ENCODE measurements at regions not wholly inside any gene's neighbourhood (a gene's known extent, or its start where the extent isn't known, plus 50 kb on each side); places are given as distances from the start of the nearest gene placed in this dataset.

GRCh38 chr3:28903171-28903601 is 377.7 kb upstream of the RBMS3 start:
- no peak for DNase-seq (ENCODE audit: low spot score)

GRCh38 chr3:28905798-28906197 is 375.1 kb upstream of the RBMS3 start:
- no peak for DNase-seq (ENCODE audit: low spot score)

GRCh38 chr3:28906561-28907310 is 374.1 kb upstream of the RBMS3 start:
- no peak for DNase-seq (ENCODE audit: low spot score)

GRCh38 chr3:28907616-28908015 is 373.3 kb upstream of the RBMS3 start:
- no peak for DNase-seq (ENCODE audit: low spot score)

- no peak for DNase-seq (ENCODE audit: low spot score)
Observed at GRCh38 chr3:28912120-28912885, 368.6 kb upstream of the RBMS3 start.

DNA sequence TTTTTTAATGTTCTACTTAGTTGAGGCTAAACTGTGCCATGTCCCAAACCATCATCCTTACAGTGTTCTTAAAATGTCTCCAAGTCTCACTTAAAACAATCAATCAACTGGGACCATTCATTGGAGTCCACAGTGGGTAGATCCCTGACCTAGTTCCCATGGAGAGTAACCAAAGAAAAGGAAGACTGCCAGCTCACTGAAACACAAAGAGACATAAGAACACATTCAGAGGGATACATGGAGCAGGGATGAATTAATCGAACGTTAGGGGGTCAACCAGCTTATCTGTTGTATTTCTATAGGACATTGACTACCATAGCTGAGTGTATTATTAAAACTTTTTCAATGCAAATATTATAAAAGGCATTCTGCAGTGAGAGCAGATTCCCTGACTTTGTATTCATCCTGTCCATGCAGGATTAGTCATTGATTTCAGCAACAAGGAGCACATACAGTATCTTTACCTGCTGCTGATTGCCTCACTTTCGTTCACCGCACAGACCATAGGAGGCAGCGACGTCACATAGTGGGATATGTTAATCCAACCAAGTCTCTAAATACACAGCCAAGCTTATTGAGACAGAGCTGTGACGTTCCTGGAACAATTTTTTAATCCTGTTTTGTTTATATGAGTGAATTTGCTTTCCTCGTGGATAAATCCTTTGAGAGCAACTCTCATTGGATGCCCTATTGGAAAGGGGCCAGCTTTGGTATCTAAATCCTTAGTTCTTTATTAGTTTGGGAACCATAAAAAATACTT is 364.9 kb upstream of the RBMS3 start:
- no peak for DNase-seq (ENCODE audit: low spot score)

- no peak for DNase-seq (ENCODE audit: low spot score)
Observed at GRCh38 chr3:28916713-28917499, 364.0 kb upstream of the RBMS3 start.

DNA sequence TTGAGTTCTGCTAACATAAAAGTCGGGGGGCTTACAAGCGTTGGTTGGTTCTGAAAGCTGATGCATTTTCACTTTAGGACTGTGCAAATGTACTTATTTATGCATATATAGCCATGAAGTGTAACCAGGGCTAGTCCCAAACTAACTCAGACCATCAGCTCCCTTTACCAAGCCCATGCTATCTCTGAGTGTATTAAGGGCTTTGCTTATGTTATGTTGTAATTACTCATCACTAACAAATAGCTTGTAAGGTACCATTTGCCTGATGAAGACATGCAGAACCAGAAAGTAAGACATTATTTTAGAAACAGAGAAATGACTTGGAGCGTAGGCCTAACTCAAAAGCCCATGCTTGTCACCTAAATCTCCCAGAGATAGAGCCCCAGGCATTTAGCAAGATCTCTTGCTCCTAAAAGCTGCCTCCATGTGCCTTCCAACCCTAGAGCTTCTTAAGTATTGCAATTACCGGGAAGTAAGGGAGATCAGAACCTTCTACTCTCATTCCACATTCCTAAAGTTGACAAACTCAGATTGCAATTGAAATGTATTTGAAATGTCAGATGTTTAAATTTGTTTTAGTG is 362.9 kb upstream of the RBMS3 start:
- DNase-seq (ENCODE audit: low spot score): no peak

GRCh38 chr3:28922376-28922775 is 358.5 kb upstream of the RBMS3 start:
- no peak for DNase-seq (ENCODE audit: low spot score)

DNA sequence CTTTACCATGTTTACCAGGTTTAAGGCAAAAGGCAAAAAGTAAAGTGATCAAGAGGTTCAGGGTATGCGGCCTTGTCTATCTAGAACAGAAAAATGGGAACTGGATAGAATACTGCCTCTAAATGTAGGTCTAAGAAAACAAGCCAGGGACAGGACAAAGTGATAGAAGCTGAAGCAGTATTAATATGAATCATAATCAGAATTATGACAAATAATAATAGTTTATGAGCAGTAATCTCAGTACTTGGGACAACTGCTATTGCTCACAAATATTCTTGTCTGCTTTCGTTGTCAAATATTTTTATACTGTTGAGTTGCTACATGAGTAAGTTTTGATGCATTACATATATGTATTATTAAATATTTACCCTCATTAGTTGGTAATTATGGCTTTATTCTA is 356.9 kb upstream of the RBMS3 start:
- no peak for DNase-seq (ENCODE audit: low spot score)

DNA sequence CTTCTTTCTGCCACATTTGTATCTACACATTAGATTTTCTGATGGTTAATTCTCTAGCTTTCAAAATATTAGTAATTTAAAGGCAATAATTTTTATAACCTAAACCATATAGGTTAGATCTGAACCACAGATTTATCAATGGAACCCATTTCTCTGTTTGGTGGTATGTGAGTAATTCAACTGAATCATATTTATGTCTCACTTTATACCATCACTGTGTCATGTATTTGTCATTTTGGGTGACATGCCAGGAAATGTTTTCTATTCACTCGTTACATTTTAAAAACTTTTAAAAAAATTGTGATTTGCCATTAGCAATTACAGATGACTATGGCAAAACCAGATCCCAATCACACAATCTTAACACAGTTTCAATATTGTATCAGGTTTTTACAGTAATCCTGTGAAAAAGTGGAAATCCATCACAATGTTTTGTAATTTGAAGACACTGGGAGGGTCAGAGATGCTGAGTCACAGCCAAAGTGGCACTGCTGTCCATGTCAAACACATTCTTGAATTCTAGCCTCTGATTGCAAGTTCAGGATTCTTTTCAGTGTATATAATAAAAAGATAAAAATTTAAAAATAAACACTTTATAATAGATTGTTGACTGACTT is 356.0 kb upstream of the RBMS3 start:
- DNase-seq (ENCODE audit: low spot score): no peak

- no peak for DNase-seq (ENCODE audit: low spot score)
Observed at GRCh38 chr3:28933337-28933736, 347.5 kb upstream of the RBMS3 start.

DNA sequence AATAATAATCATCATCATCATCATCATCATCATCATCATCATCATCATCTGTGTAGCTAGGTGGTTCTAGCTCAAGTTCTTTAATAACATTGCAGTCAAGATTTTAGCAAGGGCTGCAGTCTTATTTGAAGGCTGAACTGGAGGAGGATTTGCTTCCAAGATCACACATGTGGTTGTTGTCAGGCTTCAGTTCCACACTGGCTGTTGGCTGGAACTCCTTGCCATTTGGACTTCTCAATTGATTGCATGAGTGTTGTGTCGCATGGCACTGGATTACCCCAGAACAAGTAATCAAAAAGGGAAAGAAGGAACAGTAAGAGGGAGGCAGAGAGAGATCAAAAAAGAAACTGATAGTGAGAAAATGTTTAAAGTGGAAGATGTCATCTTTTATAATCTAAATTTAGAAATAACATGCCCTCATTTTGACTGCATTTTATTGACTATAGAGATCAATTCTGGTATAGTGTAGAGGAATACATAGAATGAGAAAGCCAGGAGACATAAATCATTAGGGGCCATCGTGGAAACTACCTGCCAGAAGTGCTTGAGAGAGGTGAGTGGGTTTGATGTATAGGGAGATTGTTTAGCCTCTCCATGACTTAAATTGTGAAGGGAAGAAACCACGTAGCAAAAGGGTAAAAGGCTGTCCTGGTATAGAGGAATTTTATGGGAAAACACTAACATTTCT is 346.6 kb upstream of the RBMS3 start:
- no peak for DNase-seq (ENCODE audit: low spot score)

DNA sequence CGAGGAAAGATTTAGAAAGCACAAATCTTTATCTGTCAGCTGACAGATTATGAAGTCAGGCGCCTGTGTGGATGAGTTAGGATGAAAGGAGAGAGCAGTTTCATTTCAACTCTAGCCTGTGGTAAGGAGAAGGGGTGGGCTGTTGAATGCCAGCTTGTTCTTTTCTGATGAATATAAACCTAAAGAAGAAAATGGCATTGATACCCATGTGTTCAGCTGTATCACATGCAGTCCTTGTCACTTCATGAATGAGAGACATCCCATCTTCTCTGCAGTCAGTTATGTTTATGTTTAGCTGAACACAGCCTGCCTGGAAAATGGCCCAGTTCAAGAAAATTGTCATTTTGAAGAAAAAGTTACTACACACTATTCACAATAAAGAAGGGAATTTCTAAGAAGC is 345.7 kb upstream of the RBMS3 start:
- DNase-seq (ENCODE audit: low spot score): no peak

DNA sequence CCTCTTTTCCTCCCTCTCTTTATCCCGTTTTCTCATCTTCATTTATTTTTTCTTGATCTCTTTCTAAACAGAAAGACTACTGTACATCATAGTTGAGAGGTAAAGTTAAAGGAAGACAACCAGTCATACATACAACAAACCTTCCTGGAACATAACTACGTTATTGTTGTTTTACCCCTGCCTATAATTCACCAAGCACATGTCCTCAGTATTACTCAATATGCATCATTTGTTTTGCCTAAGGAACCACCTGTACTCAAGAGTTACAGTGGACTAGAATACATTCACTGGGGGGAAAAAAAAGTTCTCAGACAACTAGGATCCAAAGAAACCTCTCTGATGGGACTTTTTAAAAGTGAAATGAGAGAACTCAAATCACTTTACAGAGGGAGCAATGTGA is 344.7 kb upstream of the RBMS3 start:
- DNase-seq (ENCODE audit: low spot score): no peak

DNA sequence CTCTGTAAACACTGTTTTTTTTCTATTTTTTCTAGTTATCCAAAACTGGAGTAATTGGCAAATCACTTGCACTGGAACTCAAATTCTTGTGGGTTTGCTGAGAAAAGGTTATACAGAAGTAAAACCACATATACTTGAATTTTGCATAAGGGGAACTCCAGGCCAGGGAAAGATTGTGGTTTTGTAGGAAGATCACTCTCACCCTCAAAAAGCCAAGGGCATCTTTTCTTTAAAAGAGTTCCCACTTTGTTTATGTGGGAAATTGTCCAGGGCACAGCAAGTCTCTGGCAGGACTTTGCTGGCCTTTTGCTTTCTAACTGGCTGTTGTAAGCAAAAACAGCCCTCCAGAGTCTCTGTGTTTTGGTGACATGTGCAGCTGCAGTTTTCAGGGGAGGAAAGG is 340.3 kb upstream of the RBMS3 start:
- no peak for DNase-seq (ENCODE audit: low spot score)

DNA sequence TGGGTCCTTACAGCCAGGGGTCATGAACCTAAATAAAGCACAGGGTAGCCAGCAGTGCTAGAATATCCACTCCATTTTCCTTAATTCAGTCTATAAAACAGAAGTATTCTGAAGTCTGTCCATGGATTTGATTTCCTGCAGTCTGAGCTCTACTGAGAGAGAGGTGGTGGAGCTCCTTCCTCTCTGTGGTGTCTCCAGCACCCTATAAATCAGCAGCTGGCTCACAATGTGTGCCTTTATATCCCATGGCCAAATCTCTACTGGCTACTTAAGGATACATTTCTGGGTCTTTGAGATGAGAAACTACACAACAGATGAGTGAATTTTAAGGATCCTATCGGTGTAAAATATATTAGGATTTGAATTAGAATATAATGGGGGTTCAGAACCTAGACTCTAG is 339.9 kb upstream of the RBMS3 start:
- DNase-seq (ENCODE audit: low spot score): no peak

GRCh38 chr3:28947061-28947460 is 333.8 kb upstream of the RBMS3 start:
- DNase-seq (ENCODE audit: low spot score): no peak

DNA sequence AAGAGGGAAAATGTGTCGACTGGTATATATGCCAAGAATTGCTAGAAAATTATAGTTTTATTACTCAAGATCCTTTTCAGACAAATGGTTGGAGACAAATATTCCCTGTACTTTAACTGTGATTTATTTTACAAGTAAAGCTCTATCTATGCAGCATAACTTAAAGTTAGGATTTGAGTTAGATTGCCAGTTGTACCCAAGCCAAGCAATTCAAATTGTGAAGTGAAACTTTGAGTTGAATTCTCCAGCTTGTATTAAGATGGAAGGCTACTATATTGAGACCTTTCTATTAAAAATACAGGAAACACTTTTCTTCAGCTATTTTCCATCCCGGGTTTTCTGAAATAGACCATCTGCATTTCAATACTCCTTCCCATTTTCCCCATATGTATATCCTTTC is 333.1 kb upstream of the RBMS3 start:
- no peak for DNase-seq (ENCODE audit: low spot score)

DNA sequence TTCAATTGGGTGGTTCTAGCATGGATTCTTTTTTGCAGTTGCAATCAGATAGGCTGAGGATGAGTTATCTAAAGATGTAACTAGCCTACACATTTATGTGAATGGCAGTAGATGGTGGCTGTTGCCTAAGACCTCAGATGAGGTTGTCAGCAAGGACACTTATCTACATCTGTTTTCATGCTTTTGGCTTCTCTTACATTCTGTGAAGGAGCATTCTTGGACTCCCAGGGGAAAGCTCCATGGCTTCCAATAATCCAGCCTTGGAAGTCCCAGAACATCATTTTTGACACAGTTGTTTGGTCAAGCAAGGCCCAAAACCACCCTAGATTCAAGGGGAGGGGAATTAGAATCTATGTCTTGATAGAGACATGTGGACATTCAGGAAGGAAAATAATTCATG is 332.2 kb upstream of the RBMS3 start:
- DNase-seq (ENCODE audit: low spot score): no peak

DNA sequence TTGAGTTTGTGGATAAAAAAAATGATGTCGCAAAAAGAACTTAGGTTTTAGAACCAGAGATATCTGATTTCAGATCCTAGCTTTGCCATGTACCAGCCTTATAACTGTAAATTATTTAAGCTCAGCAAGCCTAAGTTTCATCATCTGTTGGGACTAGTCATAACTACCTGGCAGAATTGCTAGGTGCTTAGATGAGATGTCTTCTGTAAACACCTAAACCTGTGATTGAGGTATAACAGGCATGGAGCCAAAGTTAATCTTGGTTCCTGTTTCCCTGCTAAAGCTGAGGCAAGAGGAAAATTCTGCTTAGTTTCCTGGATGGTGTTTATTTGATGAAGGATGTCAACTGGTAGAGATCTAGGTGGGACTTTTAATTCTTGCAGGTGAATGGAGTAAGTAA is 331.3 kb upstream of the RBMS3 start:
- no peak for DNase-seq (ENCODE audit: low spot score)
